ENCODE measurements at regions not wholly inside any gene's neighbourhood (a gene's known extent, or its start where the extent isn't known, plus 50 kb on each side); places are given as distances from the start of the nearest gene placed in this dataset.

DNA sequence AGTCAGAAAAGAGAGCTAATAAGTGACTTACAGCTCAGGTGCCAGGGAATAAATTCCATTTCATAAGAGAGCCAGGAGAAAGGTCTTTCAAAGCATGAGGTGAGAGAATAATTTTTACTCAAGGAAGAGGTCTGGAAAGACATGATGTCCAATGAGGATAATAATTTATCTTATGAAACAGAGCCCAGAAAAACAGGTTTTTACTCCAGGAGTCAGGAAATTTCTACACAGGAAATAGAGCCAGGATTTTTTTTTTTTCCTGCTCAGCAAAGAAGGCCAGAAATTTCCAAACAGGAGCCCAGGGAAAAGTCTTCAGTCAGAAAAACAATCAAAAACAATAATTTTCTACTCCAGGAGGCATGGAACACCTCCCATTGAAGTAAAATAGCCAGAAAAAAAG lies 1185.7 kb upstream of the TSPY4 start:
- DNase-seq (ENCODE audit: low read depth in 4 of 4, low spot score in 2 of 4), result no peak

DNA sequence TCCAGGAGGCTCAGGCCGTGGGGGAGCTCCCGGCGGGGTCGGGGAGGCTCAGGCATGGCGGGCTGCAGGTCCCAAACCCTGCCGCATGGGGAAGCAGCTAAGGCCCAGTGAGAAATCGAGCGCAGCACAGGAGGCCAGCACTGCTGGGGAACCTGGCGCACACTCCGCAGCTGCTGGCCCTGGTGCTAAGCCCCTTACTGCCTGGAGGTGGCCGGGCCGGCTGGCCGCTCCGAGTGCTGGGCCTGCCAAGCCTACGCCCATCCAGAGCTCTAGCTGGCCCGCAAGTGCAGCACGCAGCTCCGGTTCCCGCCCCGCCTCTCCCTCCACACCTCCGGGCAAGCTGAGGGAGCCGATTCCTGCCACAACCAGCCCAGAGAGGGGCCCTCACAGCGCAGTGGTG lies 1208.7 kb upstream of the TSPY4 start:
- DNase-seq (ENCODE audit: low read depth in 4 of 4, low spot score in 2 of 4), result no peak

DNA sequence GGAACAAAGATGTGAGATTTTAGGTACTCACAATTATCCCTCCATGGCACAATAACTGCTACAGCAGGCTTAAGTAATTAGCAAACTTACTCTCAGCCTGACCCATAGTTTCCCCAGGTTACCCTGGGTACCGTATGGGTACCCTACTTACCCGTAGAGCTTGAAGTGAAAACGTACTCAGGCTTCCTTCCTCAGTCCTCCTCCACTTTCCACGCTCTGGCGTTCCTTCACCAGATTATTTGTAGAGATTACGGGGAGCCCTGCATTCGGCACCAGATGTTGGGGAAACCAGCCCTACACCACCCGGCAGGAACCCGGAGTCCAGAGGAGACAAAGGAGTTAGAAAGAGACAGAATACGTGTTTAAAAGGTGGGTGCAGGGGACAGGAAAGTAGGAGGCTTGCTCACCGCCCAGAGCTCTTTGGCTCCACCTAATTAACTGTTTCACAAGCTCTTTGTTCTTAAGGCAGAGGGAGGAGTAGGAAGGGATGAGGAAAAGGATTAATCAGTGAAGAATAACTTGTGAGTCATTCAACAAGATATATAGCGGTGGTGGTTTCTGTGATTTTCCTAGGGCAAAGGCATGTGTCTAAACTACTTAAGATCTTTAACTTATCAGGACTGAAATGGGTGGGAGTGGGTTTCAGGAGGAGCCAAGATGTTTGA lies 1211.2 kb upstream of the TSPY4 start:
- DNase-seq (ENCODE audit: low read depth in 4 of 4, low spot score in 2 of 4), result no peak

DNA sequence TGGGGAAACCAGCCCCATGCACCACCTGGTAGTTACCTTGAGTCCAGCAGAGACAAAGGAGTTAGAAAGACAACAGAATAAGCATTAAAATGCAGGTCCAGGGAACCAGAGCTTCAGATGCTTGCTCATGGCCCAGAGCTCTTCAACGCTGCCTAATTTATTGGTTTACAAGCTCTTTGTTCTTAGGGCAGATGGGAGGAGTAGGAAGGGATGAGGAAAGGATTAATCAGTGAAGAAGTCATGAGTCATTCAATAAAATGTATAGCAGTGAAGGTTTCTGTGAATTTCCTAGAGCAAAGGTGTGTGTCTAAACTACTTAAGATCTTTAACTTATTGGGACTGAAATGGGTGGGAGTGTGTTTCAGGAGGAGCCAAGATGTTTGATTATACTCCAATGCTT lies 1210.3 kb upstream of the AMELY start:
- no peak for DNase-seq (ENCODE audit: low read depth in 4 of 4, low spot score in 2 of 4)

GRCh38 chrY:8094429-8094828 lies 1182.9 kb upstream of the AMELY start:
- DNase-seq (ENCODE audit: low read depth in 4 of 4, low spot score in 2 of 4), result no peak

- no peak for DNase-seq (ENCODE audit: low read depth in 4 of 4, low spot score in 2 of 4)
Measured at GRCh38 chrY:8092926-8093325, 1181.4 kb upstream of the AMELY start.

GRCh38 chrY:8085925-8086324 lies 1174.4 kb upstream of the AMELY start:
- no peak for DNase-seq (ENCODE audit: low read depth in 4 of 4, low spot score in 2 of 4)

GRCh38 chrY:8084192-8084591 lies 1172.6 kb upstream of the AMELY start:
- no peak for DNase-seq (ENCODE audit: low read depth in 4 of 4, low spot score in 2 of 4)

- no peak for DNase-seq (ENCODE audit: low read depth in 4 of 4, low spot score in 2 of 4)
Measured at GRCh38 chrY:8081151-8081550, 1169.6 kb upstream of the AMELY start.

- DNase-seq (ENCODE audit: low read depth in 4 of 4, low spot score in 2 of 4), result no peak
Measured at GRCh38 chrY:8065220-8065619, 1153.7 kb upstream of the AMELY start.

GRCh38 chrY:8064500-8064899 lies 1152.9 kb upstream of the AMELY start:
- DNase-seq (ENCODE audit: low read depth in 4 of 4, low spot score in 2 of 4), result no peak

GRCh38 chrY:8063973-8064372 lies 1152.4 kb upstream of the AMELY start:
- no peak for DNase-seq (ENCODE audit: low read depth in 4 of 4, low spot score in 2 of 4)

DNA sequence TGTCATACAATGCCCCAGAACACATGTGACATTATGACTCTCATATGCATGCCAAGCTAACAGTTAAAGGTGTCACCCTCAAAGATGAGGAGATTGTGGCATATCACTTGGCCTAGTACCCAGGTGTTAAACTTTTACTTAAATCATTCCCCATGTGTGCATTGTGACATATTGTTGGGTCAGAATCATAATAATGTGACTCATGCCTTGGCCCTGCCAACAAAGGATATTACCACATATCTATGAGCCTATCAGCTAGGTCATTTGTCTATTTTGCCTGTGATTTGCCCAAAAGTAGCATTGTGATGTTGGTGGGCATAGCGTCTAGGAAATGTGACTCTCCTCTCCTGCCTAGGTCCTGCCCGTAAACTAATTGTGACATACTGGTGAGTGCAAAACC lies 1147.1 kb upstream of the AMELY start:
- DNase-seq (ENCODE audit: low read depth in 4 of 4, low spot score in 2 of 4), result no peak

DNA sequence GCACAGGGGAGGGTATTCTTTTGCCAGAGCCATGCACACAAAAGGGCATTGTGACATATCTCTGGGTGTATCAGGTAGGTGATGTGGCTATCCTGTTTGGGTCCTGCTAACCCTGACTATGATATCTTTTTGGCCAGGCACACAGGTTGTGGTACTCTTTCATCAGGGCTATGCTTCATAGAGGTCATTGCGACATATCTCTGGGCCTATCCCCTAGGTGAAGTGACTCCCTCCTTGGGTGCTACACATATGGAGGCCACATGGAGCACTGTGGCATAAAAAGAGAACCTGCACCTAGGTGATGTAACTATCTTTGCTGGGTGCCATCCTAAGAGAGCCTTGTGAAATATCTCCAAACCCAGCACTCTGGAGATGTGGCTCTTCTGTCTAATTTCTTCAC lies 1139.8 kb upstream of the AMELY start:
- no peak for DNase-seq (ENCODE audit: low read depth in 4 of 4, low spot score in 2 of 4)

DNA sequence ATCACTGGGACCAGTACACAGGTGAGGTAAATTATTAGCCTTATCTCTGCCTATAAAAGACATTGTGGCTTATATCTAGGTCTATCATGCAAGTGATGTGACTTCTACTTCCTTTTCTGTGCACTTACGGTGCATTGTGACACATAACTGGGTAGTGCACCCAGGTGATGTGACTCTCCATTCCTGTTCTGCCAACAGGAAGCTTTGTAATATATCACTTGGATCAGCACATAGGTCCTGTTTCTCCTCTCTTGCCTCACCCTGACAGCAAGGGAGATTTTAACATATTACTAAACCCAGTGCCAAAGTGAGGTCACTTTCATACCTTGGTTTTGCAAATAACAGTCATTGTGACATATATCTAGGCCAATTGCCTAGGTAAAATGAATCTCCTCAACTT lies 1129.7 kb upstream of the AMELY start:
- no peak for DNase-seq (ENCODE audit: low read depth in 4 of 4, low spot score in 2 of 4)

GRCh38 chrY:8036563-8036962 lies 1125.0 kb upstream of the AMELY start:
- no peak for DNase-seq (ENCODE audit: low read depth in 4 of 4, low spot score in 2 of 4)

- no peak for DNase-seq (ENCODE audit: low read depth in 4 of 4, low spot score in 2 of 4)
Measured at GRCh38 chrY:8035653-8036052, 1124.1 kb upstream of the AMELY start.

- no peak for DNase-seq (ENCODE audit: low read depth in 4 of 4, low spot score in 2 of 4)
Measured at GRCh38 chrY:8034673-8035072, 1123.1 kb upstream of the AMELY start.

DNA sequence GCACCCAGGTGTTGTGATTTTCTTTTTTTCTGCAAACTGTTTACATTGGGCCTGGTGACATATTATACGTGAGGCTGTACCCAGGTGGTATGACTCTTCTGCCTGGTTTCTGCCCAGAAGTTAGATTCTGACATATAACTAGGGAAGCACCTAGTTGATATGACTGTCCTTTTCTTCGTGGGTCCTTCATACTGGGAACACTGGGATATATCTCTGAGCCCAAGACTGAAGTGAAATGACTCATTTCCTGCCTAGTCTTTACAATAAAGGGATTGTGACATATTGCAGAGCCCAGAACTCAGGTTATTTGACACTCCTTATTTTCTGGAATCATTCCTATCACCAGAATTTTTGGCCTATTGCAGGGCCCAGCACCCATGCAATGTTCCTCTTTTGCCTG lies 1121.6 kb upstream of the AMELY start:
- no peak for DNase-seq (ENCODE audit: low read depth in 4 of 4, low spot score in 2 of 4)

GRCh38 chrY:8020540-8020939 lies 1109.0 kb upstream of the AMELY start:
- no peak for DNase-seq (ENCODE audit: low read depth in 4 of 4, low spot score in 2 of 4)

DNA sequence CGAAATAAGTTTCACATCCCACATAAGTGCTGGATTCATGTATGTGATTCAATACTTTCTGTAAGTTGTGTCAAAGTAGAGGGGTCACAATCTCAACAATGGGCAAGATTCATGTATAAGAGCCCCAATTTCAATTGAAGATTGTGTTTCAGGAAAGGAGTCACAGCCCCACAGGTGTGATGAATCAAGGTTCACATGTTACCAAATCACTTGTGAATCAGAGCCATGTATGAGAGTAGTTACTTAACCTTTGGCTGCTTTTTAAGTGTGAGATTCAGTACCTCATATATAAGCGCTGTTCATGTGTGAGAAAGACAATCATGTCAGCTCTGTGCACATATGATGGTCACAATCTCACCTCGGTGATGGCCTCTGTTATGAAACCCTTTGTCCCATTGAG lies 1100.0 kb upstream of the AMELY start:
- no peak for DNase-seq (ENCODE audit: low read depth in 4 of 4, low spot score in 2 of 4)

DNA sequence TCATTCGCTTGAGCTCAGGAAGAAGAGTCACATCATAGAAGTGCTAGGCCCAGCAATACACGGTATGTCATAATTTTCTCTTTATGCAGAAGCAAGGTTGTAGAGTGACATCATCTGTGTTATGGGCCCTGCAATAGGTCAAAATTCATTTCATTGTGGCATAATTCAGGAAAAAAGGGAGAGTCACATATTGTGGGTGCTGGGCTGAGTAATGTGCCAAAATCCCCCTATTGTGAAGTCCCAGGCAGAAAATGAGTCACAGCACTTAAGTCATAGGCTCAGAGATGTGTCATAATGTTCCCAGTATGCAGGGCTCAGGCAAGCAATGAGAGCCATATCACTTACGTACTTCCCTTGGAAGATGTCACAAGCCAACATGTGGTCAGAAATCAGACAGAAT lies 1092.6 kb upstream of the AMELY start:
- DNase-seq (ENCODE audit: low read depth in 4 of 4, low spot score in 2 of 4), result no peak

- DNase-seq (ENCODE audit: low read depth in 4 of 4, low spot score in 2 of 4), result no peak
Measured at GRCh38 chrY:7996726-7997125, 1085.2 kb upstream of the AMELY start.
